ENCODE measurements at regions not wholly inside any gene's neighbourhood (a gene's known extent, or its start where the extent isn't known, plus 50 kb on each side); places are given as distances from the start of the nearest gene placed in this dataset.

GRCh38 chr2:146437712-146438111 is 1407.1 kb upstream of the ACVR2A start:
- no peaks in the 10 kb centered on the region for H3K36me3 ChIP-seq (ENCODE audit: control insufficient read depth in 1 of 2, insufficient read depth in 2 of 2, low read length in 2 of 2)
- H3K9ac ChIP-seq (ENCODE audit: low read length): no peak overlapping the region
- H3K9me2 ChIP-seq (ENCODE audit: insufficient read depth): no peaks in the 10 kb centered on the region
- CTCF ChIA-PET: no interaction called here
- no peaks in the 10 kb centered on the region for H4K20me1 ChIP-seq (ENCODE audit: insufficient read depth)
- RAD21 ChIA-PET (ENCODE audit: low non-redundant PET in 1 of 2, low total read pairs in 2 of 2, uncharacterized antibody in 2 of 2, unreplicated experiment in 2 of 2): no interaction called here
- no peak overlapping the region for H3K27ac ChIP-seq (ENCODE audit: low read depth, low read length)
- DNase-seq (ENCODE audit: low read depth, low spot score) (no peak), ATAC-seq (no peak)
- BruUV-seq (replicated peaks): no TSS peak
- no peaks in the 10 kb centered on the region for H3K27me3 ChIP-seq (ENCODE audit: insufficient read depth, low read length)
- TF ChIP-seq POLR2A (IDR thresholded peaks at IDR 0.05; ENCODE audit: borderline replicate concordance, extremely low read depth, insufficient read depth, insufficient read length): no peak
- no peak for TF ChIP-seq EZH2 (IDR thresholded peaks at IDR 0.05)
- no peak for TF ChIP-seq SRF (IDR thresholded peaks at IDR 0.05; ENCODE audit: low read depth)
- TF ChIP-seq FOSL1 (IDR thresholded peaks at IDR 0.05; ENCODE audit: low read depth): no peak
- no peak for TF ChIP-seq SP1 (IDR thresholded peaks at IDR 0.05; ENCODE audit: low read depth)
- no peak for TF ChIP-seq MAX (IDR thresholded peaks at IDR 0.05)
- H2AFZ ChIP-seq (ENCODE audit: low read depth, low read length, poor library complexity, severe bottlenecking): no peak overlapping the region
- H3K4me3 ChIP-seq (replicated peaks in 1 of 2; ENCODE audit: low read depth in 1 of 2, low read length in 2 of 2): no peak overlapping the region
- intact Hi-C loops (cut with micrococcal nuclease): no loop called here
- no peaks in the 10 kb centered on the region for H3K9me3 ChIP-seq (ENCODE audit: control insufficient read depth in 1 of 2, insufficient read depth in 1 of 2, low read depth in 1 of 2, low read length in 2 of 2)
- H3K4me1 ChIP-seq (ENCODE audit: control insufficient read depth in 1 of 2, insufficient read depth in 2 of 2, low read length in 2 of 2): no peaks in the 10 kb centered on the region
- H3K79me2 ChIP-seq (ENCODE audit: insufficient read depth, low read length): no peaks in the 10 kb centered on the region
- POLR2A ChIA-PET: no interaction called here
- no peak overlapping the region for H3K4me2 ChIP-seq (ENCODE audit: low read length)

- Histone ChIP-seq H3K9me3 (ENCODE audit: control insufficient read depth in 1 of 2, insufficient read depth in 1 of 2, low read depth in 1 of 2, low read length in 2 of 2) (no peaks in the 10 kb centered on the region), H2AFZ (ENCODE audit: low read depth, low read length, poor library complexity, severe bottlenecking) (no peak overlapping the region), H3K4me3 (replicated peaks in 1 of 2; ENCODE audit: low read depth in 1 of 2, low read length in 2 of 2) (no peak overlapping the region), H3K9ac (ENCODE audit: low read length) (no peak overlapping the region), H3K27ac (ENCODE audit: low read depth, low read length) (no peak overlapping the region), H3K79me2 (ENCODE audit: insufficient read depth, low read length) (no peaks in the 10 kb centered on the region), H3K9me2 (ENCODE audit: insufficient read depth) (no peaks in the 10 kb centered on the region), H3K4me2 (ENCODE audit: low read length) (no peak overlapping the region), H3K4me1 (ENCODE audit: control insufficient read depth in 1 of 2, insufficient read depth in 2 of 2, low read length in 2 of 2) (no peaks in the 10 kb centered on the region), H3K27me3 (ENCODE audit: insufficient read depth, low read length) (no peaks in the 10 kb centered on the region), H4K20me1 (ENCODE audit: insufficient read depth) (no peaks in the 10 kb centered on the region), H3K36me3 (ENCODE audit: control insufficient read depth in 1 of 2, insufficient read depth in 2 of 2, low read length in 2 of 2) (no peaks in the 10 kb centered on the region)
- CTCF ChIA-PET: no interaction called here
- BruUV-seq (replicated peaks): no TSS peak
- intact Hi-C loops (cut with micrococcal nuclease): no loop called here
- DNase-seq (ENCODE audit: low read depth, low spot score) (no peak), ATAC-seq (no peak)
- RAD21 ChIA-PET (ENCODE audit: low non-redundant PET in 1 of 2, low total read pairs in 2 of 2, uncharacterized antibody in 2 of 2, unreplicated experiment in 2 of 2): no interaction called here
- POLR2A ChIA-PET: no interaction called here
- TF ChIP-seq POLR2AphosphoS5 (IDR thresholded peaks at IDR 0.05; ENCODE audit: low read depth, low read length) (no peak), POLR2A (IDR thresholded peaks at IDR 0.05; ENCODE audit: borderline replicate concordance, extremely low read depth, insufficient read depth, insufficient read length) (no peak), CEBPB (IDR thresholded peaks at IDR 0.05; ENCODE audit: low read depth) (no peak), JUND (IDR thresholded peaks at IDR 0.05) (no peak), REST (IDR thresholded peaks at IDR 0.05; ENCODE audit: low read depth) (no peak), ATF3 (IDR thresholded peaks at IDR 0.05) (no peak), EZH2phosphoT487 (IDR thresholded peaks at IDR 0.05; ENCODE audit: borderline replicate concordance) (no peak), FOSL1 (IDR thresholded peaks at IDR 0.05; ENCODE audit: low read depth) (no peak), EZH2 (IDR thresholded peaks at IDR 0.05) (no peak), MAX (IDR thresholded peaks at IDR 0.05) (no peak), SP1 (IDR thresholded peaks at IDR 0.05; ENCODE audit: low read depth) (no peak), ZFX (IDR thresholded peaks at IDR 0.05) (no peak), CBX3 (IDR thresholded peaks at IDR 0.05; ENCODE audit: low read depth) (no peak)
- TF ChIP-seq, protein P1, sequence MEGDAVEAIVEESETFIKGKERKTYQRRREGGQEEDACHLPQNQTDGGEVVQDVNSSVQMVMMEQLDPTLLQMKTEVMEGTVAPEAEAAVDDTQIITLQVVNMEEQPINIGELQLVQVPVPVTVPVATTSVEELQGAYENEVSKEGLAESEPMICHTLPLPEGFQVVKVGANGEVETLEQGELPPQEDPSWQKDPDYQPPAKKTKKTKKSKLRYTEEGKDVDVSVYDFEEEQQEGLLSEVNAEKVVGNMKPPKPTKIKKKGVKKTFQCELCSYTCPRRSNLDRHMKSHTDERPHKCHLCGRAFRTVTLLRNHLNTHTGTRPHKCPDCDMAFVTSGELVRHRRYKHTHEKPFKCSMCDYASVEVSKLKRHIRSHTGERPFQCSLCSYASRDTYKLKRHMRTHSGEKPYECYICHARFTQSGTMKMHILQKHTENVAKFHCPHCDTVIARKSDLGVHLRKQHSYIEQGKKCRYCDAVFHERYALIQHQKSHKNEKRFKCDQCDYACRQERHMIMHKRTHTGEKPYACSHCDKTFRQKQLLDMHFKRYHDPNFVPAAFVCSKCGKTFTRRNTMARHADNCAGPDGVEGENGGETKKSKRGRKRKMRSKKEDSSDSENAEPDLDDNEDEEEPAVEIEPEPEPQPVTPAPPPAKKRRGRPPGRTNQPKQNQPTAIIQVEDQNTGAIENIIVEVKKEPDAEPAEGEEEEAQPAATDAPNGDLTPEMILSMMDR (IDR thresholded peaks at IDR 0.05 in 2 of 3, conservative IDR thresholded peaks at IDR 0.05 in 1 of 3; ENCODE audit: borderline replicate concordance in 1 of 3, insufficient read depth in 1 of 3, low read depth in 2 of 3, low read length in 2 of 3): no peak
Observed at GRCh38 chr2:146433116-146433875, 1411.5 kb upstream of the ACVR2A start.
